A172 (cell line): ENCODE measurements at regions not wholly inside any gene's neighbourhood (a gene's known extent, or its start where the extent isn't known, plus 50 kb on each side); places are given as distances from the start of the nearest gene placed in this dataset.

ENCODE experiments used
- DNase-seq: peaks from one replicate; pipeline ENCODE4 v3.0.0-alpha.2; 2015; ENCODE audit warnings: low spot score

- no peak for DNase-seq
Observed at GRCh38 chr12:24083838-24084237, 134.4 kb upstream of the SOX5 start.

DNA sequence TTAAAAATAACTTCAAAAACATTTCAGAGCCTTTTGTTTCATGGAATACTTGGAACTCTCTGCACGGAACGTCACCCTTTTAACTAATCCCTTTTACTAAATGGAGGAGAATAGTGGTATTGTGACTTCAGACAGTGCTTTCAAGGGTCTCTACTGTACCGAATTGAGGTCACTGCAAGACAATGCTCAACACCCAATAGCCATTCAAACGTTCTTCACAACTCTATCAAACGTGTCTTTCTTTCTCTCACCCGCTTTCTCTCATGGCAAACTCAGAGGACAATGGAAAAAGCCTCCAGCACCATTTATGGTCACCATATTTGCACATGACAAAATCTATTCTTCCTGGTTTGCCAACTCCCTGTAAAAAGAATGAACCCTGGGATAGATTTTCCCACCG is 132.1 kb upstream of the SOX5 start:
- DNase-seq, result no peak

DNA sequence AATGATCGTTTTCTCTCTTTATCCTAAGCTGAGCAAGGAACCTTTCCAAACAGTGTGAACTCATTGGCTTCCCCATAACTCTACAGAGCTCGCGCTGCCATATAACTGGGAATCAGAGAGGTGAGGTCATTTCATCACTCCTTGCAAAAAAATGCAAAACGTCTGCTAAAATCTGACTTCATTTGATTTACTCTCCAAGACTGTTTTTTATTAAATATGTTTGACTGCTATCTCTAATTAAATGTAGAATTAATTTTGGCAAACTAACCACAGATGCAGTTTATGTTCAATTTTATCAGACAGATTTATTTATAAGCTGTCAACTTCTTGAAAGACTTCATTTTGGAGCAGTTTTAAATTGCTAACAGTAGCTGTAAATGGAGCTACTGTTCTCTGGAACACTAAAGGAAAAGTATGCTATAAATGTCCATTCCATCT is 131.6 kb upstream of the SOX5 start:
- DNase-seq, result no peak

GRCh38 chr12:24080465-24080864 is 131.0 kb upstream of the SOX5 start:
- DNase-seq, result no peak

GRCh38 chr12:24079083-24079482 is 129.6 kb upstream of the SOX5 start:
- DNase-seq, result no peak

GRCh38 chr12:24078318-24078765 is 128.9 kb upstream of the SOX5 start:
- DNase-seq, result no peak

- no peak for DNase-seq
Observed at GRCh38 chr12:24077161-24077560, 127.7 kb upstream of the SOX5 start.

DNA sequence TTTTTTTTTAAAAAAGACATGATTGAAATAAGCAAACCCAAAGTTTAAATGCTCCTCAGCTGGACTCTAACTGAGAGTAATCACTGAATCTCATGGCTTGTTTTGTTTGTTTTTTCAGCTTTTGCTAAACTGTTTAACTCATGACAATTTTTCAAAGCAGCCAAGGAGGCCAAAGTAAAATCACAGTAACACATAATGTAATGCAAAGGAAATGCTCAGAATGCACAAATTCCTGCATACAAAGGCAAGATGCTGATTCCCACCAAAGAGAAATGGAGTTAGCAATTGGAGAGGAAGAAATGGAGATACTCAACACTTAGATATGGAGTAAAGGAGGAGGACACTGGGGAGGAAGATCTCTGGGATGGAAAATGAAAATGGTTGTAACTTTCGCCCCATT is 126.2 kb upstream of the SOX5 start:
- DNase-seq, result no peak

- no peak for DNase-seq
Observed at GRCh38 chr12:24073170-24073810, 123.8 kb upstream of the SOX5 start.

- no peak for DNase-seq
Observed at GRCh38 chr12:24072302-24072701, 122.8 kb upstream of the SOX5 start.

- DNase-seq, result no peak
Observed at GRCh38 chr12:24071842-24072241, 122.4 kb upstream of the SOX5 start.

DNA sequence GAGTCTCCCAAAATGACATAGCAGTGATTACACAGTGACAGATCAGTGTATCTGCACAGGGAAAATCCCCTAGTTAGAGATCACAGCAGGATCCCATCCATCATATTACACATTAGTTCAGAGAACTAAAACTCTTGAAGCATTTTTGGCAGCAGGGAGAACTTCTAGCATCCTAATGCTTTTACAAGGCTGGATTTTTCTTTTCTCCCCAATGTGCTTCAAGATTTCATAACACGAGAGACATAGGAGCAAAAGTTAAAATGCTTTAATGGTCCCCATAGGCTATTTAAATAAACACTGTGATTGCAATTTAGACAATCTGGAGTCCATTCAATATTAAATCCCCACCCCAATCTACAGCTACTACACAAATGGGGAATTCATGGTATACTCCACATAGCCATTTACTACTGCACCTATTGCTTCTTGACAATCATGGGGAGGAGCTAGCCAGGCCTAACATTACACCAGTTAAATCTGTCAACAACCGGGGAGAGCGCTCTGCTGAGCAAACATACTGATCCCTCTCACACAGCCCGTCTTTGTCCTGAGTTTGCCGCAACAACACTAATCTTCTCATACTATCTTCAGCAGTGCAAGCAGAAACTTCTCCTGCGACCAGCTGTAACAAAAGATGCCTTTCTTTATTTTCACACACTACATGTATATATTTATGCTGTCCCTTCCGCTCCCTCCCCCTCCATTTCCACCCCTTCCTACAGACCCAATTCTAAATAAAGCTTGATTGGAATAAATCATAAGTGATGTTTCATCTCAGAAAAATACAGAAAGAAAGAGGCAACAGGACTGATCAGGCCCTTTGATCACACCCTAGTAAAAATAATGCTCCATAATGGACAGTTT is 120.3 kb upstream of the SOX5 start:
- DNase-seq, result no peak

GRCh38 chr12:24066865-24067264 is 117.4 kb upstream of the SOX5 start:
- no peak for DNase-seq

GRCh38 chr12:24066097-24066496 is 116.6 kb upstream of the SOX5 start:
- DNase-seq, result no peak

DNA sequence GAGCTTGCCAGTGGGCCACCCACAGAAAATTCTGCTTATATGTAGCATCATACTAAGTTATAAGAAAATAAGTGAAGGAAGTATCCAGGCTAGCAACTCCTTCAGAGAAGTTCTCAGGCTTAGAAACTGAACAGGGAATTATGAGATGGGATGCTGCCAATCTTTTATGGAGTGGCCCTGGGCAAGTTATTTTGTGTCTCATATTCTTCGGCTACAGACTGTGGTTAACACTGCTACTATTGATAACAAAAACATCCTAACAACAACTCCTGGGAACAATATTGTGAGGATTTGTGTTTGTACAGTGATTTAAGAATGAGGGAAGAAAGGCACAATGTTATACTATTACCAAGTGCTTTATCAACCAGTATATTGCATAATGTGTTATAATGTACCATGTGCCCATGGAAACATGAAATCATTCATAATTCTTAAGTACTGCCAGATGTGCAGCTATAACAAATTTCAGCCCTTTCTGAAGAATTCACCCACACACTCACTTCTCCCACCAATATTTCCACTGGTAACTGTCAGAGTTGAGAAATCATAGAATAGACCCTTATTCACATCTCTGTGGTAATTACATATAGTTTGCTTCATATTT is 113.3 kb upstream of the SOX5 start:
- DNase-seq, result no peak

- no peak for DNase-seq
Observed at GRCh38 chr12:24060089-24060488, 110.6 kb upstream of the SOX5 start.

GRCh38 chr12:24057920-24058476 is 108.5 kb upstream of the SOX5 start:
- DNase-seq, result no peak

- DNase-seq, result no peak
Observed at GRCh38 chr12:24055747-24056146, 106.3 kb upstream of the SOX5 start.

DNA sequence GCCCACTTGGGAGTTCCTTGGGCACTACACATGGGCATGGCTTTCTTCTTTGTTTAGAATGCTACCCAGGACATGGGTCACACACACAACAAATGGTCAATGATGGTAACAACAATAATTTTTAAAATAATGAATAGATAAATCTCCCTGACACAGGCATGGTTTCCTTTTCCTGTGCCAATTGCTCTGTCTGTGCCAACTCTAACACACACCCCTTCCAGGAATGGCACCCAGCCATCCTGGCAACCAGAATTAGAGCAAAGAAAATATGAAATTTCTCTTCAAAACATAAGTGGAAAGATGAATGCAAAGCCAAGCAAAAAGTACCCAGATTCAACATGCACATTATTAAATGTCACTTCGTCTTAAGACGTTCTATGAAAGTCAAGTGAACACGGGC is 104.9 kb upstream of the SOX5 start:
- DNase-seq, result no peak

DNA sequence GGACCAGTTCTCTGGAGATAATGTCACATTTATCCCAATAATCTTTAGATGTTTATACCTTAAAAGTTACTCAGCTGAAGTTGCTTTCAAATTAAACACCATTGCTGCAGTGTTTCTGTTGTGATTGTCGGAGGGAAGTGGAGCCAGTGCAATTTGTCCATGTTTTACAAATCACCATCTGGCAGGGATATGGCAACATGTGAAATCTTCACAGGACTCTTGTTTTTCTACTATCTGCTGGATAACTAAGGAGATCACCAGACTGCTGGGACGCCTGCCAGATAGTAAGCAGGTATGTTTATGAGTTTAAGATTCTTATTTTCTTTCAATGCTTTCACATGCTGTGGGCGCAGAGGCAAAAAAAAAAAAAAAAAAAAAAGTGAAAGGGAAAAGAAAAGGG is 100.3 kb upstream of the SOX5 start:
- no peak for DNase-seq

DNA sequence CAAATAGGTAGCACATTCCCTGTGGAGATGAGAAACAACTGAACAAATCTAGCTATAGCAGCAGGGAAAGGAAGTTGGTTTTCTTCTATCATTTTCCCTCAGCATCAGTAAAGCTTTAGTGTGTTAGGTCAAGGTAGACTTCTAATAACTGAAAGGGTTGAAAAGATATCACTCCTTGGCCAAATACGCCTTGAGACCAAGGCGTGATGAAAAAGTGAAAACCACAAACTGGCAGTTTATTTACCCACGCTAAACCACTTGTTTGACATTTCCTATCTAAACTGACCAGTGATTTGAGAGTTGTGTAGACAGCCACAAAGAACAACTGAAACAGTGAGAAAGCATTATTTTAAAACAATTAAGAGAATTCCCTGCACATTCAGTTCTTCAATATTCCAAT is 99.6 kb upstream of the SOX5 start:
- DNase-seq, result no peak

- DNase-seq, result no peak
Observed at GRCh38 chr12:24048446-24048845, 99.0 kb upstream of the SOX5 start.

GRCh38 chr12:24047326-24047725 is 97.9 kb upstream of the SOX5 start:
- DNase-seq, result no peak
